GM12878 (cell line): ENCODE measurements at regions not wholly inside any gene's neighbourhood (a gene's known extent, or its start where the extent isn't known, plus 50 kb on each side); places are given as distances from the start of the nearest gene placed in this dataset.

ENCODE experiments used
- BCL11A ChIP-seq: IDR thresholded peaks from 2 replicates; pipeline ENCODE4 v1.6.1; 2011; ENCODE audit warnings: low read depth, low read length
- BHLHE40 ChIP-seq, 2 experiments: fragments of 450-650 bp in 1 of 2; IDR thresholded peaks; 2 replicates each; pipeline ENCODE4 v1.6.1; 2011 to 2017; ENCODE audit warnings: low read depth in 2 of 2, borderline replicate concordance in 1 of 2, improper control_type of control experiment in 1 of 2, low read length in 1 of 2, mild to moderate bottlenecking in 1 of 2
- CREM ChIP-seq: IDR thresholded peaks from 2 replicates; pipeline ENCODE4 v1.6.1; 2014; ENCODE audit warnings: antibody characterized with exemption, low read depth
- EED ChIP-seq: sonication (generic); IDR thresholded peaks from 2 replicates; pipeline ENCODE4 v1.6.1; 2016; ENCODE audit warnings: antibody characterized with exemption, low read depth
- FOS ChIP-seq: IDR thresholded peaks from 3 replicates; pipeline ENCODE4 v1.6.1; 2011; ENCODE audit warnings: borderline replicate concordance; ENCODE audit not compliant: insufficient read length; ENCODE audit errors: extremely low read depth
- FOXK2 ChIP-seq: fragments of 450-650 bp; IDR thresholded peaks from 2 replicates; pipeline ENCODE4 v1.6.1; 2017; ENCODE audit warnings: mild to moderate bottlenecking, moderate library complexity
- FOXM1 ChIP-seq: IDR thresholded peaks from 2 replicates; pipeline ENCODE4 v1.6.1; 2012; ENCODE audit warnings: low read depth, mild to moderate bottlenecking, inconsistent platforms, low read length, moderate library complexity
- GABPA ChIP-seq: IDR thresholded peaks from 2 replicates; pipeline ENCODE4 v1.6.1; 2014; ENCODE audit warnings: antibody characterized with exemption, low read depth, mild to moderate bottlenecking, inconsistent platforms
- IRF4 ChIP-seq: IDR thresholded peaks from 2 replicates; pipeline ENCODE4 v1.6.1; 2011; ENCODE audit warnings: low read depth, low read length
- NBN ChIP-seq: fragments of 450-650 bp; IDR thresholded peaks from 2 replicates; pipeline ENCODE4 v1.6.1; 2016
- NRF1 ChIP-seq: conservative IDR thresholded peaks from 2 replicates; pipeline ENCODE4 v1.6.1; 2011; ENCODE audit warnings: mild to moderate bottlenecking, low read depth, low read length, improper control_type of control experiment
- PAX5 ChIP-seq: IDR thresholded peaks from 2 replicates; pipeline ENCODE4 v1.6.1; 2011; ENCODE audit warnings: low read depth, low read length, borderline replicate concordance
- RB1 ChIP-seq: fragments of 450-650 bp; formaldehyde crosslinking; IDR thresholded peaks from 2 replicates; pipeline ENCODE4 v1.6.1; 2017; ENCODE audit warnings: mild to moderate bottlenecking, borderline replicate concordance
- SMARCA5 ChIP-seq: fragments of 450-650 bp; IDR thresholded peaks from 2 replicates; pipeline ENCODE4 v1.6.1; 2017; ENCODE audit warnings: mild to moderate bottlenecking
- SMC3 ChIP-seq: IDR thresholded peaks from 2 replicates; pipeline ENCODE4 v1.6.1; 2011; ENCODE audit warnings: low read length, improper control_type of control experiment, borderline replicate concordance
- SUZ12 ChIP-seq: fragments of 200-600 bp; sonication (generic); IDR thresholded peaks from one replicate; pipeline ENCODE4 v1.6.1; 2018; ENCODE audit warnings: antibody characterized with exemption, mild to moderate bottlenecking; ENCODE audit not compliant: unreplicated experiment
- ZNF24 ChIP-seq: fragments of 450-650 bp; IDR thresholded peaks from 2 replicates; pipeline ENCODE4 v1.6.1; 2017; ENCODE audit warnings: antibody characterized with exemption, mild to moderate bottlenecking
- ZNF384 ChIP-seq: IDR thresholded peaks from 2 replicates; pipeline ENCODE4 v1.6.1; 2012; ENCODE audit warnings: low read depth, mild to moderate bottlenecking, low read length, improper control_type of control experiment, borderline replicate concordance
- TF ChIP-seq, protein P1 (sequence below): IDR thresholded peaks from 2 replicates; pipeline ENCODE4 v1.6.1; 2012; ENCODE audit warnings: improper control_type of control experiment, low read depth, low read length; ENCODE audit not compliant: insufficient replicate concordance
- TF ChIP-seq, protein P2 (sequence below): fragments of 450-650 bp; IDR thresholded peaks from 2 replicates; pipeline ENCODE4 v1.6.1; 2018; ENCODE audit warnings: mild to moderate bottlenecking, low read depth, moderate library complexity; ENCODE audit not compliant: partially characterized antibody
- TF ChIP-seq, protein P3 (sequence below): fragments of 450-650 bp; conservative IDR thresholded peaks from 2 replicates; pipeline ENCODE4 v1.6.1; 2017; ENCODE audit warnings: mild to moderate bottlenecking, moderate library complexity

DNA sequence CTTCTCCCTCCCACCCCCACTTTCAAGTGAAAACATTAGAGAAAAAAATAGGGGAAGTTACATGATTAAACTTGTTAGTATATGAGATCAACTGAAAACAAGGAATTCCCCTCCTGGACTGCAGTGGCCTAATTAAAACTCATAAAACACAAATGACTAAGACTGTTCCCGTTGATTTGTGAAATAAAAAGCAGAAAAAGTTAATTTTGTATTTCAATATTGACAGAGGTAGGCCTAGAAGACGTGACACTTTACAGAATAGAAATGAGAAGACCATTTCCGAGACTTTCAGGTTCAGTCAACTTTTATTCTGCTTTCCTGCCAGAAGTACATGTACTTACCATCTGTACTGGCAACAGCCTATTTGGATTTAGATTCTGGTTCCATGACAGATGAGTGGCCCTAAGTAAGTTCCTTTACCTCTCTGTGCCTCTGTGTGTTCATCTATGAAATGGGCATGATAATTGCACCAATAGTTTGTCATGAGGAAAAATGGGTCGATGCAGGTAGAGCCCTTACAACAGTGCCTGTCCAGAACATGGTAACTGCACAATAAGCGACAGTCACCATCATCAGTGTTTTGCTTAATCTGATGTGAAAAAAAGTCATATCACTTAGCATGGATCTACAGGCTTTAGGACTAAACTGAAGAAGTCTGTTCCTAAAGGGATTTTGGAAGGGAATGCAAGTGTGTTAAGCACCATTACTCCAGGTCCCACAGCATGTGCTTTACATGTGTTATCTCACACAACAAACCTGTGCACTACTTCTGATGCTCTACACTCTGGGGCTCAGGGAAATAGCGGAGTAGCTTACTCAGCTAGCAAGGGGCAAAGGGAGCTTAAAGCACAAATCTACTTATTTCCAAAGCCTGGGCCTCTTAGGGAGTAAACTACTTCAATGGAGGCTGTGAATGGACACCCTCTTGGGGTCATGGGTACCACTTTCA is 562.3 kb upstream of the DIPK2B start (continued):
- TF ChIP-seq, protein P1, sequence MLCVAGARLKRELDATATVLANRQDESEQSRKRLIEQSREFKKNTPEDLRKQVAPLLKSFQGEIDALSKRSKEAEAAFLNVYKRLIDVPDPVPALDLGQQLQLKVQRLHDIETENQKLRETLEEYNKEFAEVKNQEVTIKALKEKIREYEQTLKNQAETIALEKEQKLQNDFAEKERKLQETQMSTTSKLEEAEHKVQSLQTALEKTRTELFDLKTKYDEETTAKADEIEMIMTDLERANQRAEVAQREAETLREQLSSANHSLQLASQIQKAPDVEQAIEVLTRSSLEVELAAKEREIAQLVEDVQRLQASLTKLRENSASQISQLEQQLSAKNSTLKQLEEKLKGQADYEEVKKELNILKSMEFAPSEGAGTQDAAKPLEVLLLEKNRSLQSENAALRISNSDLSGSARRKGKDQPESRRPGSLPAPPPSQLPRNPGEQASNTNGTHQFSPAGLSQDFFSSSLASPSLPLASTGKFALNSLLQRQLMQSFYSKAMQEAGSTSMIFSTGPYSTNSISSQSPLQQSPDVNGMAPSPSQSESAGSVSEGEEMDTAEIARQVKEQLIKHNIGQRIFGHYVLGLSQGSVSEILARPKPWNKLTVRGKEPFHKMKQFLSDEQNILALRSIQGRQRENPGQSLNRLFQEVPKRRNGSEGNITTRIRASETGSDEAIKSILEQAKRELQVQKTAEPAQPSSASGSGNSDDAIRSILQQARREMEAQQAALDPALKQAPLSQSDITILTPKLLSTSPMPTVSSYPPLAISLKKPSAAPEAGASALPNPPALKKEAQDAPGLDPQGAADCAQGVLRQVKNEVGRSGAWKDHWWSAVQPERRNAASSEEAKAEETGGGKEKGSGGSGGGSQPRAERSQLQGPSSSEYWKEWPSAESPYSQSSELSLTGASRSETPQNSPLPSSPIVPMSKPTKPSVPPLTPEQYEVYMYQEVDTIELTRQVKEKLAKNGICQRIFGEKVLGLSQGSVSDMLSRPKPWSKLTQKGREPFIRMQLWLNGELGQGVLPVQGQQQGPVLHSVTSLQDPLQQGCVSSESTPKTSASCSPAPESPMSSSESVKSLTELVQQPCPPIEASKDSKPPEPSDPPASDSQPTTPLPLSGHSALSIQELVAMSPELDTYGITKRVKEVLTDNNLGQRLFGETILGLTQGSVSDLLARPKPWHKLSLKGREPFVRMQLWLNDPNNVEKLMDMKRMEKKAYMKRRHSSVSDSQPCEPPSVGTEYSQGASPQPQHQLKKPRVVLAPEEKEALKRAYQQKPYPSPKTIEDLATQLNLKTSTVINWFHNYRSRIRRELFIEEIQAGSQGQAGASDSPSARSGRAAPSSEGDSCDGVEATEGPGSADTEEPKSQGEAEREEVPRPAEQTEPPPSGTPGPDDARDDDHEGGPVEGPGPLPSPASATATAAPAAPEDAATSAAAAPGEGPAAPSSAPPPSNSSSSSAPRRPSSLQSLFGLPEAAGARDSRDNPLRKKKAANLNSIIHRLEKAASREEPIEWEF: no peak
- TF ChIP-seq FOXK2 (no peak), IRF4 (peak; percentile 36; the same call in 1 of the 2 replicates), FOXM1 (peak; percentile 94), ZNF384 (peak; percentile 49; the same call in 1 of the 2 replicates), NBN (peak; percentile 54; the same call in 1 of the 2 replicates), BHLHE40 (IDR thresholded peaks at IDR 0.05; ENCODE audit: borderline replicate concordance in 1 of 2, low read depth in 2 of 2, low read length in 1 of 2) (0 out of 4 replicates have a peak, but pooled peaks of 1 of the 2 experiments have one; percentile 22), ZNF24 (no peak), RB1 (no peak), EED (peak; percentile 50; the same call in 1 of the 2 replicates), SMARCA5 (peak; percentile 96), CREM (peak; percentile 77), PAX5 (no peak), SUZ12 (no peak), NRF1 (no peak), FOS (no peak), BCL11A (peak; percentile 87), GABPA (peak; percentile 70; the same call in 1 of the 2 replicates), SMC3 (no peak)
- TF ChIP-seq, protein P2, sequence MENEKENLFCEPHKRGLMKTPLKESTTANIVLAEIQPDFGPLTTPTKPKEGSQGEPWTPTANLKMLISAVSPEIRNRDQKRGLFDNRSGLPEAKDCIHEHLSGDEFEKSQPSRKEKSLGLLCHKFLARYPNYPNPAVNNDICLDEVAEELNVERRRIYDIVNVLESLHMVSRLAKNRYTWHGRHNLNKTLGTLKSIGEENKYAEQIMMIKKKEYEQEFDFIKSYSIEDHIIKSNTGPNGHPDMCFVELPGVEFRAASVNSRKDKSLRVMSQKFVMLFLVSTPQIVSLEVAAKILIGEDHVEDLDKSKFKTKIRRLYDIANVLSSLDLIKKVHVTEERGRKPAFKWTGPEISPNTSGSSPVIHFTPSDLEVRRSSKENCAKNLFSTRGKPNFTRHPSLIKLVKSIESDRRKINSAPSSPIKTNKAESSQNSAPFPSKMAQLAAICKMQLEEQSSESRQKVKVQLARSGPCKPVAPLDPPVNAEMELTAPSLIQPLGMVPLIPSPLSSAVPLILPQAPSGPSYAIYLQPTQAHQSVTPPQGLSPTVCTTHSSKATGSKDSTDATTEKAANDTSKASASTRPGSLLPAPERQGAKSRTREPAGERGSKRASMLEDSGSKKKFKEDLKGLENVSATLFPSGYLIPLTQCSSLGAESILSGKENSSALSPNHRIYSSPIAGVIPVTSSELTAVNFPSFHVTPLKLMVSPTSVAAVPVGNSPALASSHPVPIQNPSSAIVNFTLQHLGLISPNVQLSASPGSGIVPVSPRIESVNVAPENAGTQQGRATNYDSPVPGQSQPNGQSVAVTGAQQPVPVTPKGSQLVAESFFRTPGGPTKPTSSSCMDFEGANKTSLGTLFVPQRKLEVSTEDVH: no peak
- TF ChIP-seq, protein P3, sequence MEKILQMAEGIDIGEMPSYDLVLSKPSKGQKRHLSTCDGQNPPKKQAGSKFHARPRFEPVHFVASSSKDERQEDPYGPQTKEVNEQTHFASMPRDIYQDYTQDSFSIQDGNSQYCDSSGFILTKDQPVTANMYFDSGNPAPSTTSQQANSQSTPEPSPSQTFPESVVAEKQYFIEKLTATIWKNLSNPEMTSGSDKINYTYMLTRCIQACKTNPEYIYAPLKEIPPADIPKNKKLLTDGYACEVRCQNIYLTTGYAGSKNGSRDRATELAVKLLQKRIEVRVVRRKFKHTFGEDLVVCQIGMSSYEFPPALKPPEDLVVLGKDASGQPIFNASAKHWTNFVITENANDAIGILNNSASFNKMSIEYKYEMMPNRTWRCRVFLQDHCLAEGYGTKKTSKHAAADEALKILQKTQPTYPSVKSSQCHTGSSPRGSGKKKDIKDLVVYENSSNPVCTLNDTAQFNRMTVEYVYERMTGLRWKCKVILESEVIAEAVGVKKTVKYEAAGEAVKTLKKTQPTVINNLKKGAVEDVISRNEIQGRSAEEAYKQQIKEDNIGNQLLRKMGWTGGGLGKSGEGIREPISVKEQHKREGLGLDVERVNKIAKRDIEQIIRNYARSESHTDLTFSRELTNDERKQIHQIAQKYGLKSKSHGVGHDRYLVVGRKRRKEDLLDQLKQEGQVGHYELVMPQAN: no peak
